KG1 (cell line): ENCODE measurements at regions not wholly inside any gene's neighbourhood (a gene's known extent, or its start where the extent isn't known, plus 50 kb on each side); places are given as distances from the start of the nearest gene placed in this dataset.
"Not testable (repeated sequence)": the region's sequence is repeated elsewhere in the genome, so short reads cannot be mapped to it uniquely, and the experiment has no call there.

Source experiments
- DNase-seq: peaks from one replicate; lab custom pipeline; 2025; lab: John Stamatoyannopoulos, UW

DNA sequence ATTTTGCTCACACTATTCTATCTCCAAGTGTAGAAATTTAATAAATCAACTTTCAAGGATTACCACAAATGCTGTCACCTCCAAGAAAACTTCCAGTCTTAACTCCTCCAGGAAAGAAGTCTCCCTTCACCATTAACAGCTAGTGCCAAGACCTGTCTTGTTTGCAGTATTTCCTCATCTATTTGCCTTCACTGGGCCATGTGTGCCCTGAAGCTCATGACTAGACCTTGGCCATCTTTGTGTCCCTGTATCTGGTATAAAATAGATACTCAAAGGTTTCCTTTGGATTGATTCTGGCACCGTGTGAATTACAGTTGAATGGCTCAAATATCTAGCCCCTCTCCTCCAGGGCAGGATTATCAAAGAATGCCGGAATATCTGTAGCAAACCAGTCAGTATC lies 346.7 kb upstream of the KLF4 start:
- DNase-seq: no peak

DNA sequence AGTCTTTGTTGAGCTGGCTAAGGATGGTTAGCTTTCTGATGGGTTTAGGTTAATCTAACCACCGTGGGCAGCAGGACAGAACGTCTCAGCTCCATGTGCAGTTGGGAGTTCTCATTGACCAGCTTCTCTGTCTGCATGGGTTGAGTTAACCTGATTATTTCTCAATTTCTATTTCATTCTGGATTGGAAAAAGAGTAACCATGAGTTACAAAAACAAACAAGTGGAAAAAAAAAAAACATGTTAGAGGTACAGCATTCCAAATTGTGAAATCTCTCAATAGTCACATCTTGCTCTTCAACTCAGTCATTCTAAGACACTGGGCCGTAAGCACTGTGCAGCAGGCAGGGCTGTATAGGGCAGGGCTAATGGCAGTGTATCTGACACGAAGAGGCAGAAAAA lies 343.7 kb upstream of the KLF4 start:
- DNase-seq: no peak

DNA sequence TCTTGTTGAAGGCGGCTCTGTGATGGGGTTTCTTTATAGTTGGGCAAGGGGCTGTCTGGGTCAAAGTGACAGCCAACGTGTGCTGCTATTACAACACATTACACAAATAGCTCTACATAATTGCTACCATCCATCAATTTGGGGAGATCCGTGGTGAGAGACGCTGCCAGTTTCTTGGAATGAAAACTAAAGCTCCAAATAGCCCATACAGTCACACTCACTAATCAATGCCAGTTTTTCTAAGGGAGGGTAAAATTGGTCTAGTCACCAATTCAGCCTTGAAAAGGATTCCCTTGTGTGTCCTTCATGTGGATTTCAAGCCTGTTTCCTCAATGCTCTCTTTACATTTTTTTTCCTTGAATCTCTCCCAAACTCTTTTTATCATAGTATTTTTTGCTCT lies 343.3 kb upstream of the KLF4 start:
- DNase-seq: no peak

DNA sequence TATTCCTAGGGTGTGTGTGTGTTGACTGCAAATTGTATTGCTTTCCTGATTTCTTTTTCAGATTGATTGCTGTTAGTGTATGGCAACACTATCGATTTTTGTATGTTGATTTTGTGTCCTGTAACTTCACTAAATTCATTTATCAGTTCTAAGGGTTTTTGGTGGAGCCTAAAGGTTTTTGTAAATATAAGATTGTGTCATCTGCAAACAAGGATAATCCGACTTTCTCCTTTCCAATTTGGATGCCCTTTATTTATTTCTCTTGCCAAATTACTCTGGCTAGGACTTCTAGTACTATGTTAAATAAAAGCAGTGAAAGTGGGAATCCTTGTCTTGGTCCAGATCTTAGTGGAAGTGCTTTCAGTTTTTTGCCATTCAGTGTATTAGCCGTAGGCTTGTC lies 340.9 kb upstream of the KLF4 start:
- no peak for DNase-seq

DNA sequence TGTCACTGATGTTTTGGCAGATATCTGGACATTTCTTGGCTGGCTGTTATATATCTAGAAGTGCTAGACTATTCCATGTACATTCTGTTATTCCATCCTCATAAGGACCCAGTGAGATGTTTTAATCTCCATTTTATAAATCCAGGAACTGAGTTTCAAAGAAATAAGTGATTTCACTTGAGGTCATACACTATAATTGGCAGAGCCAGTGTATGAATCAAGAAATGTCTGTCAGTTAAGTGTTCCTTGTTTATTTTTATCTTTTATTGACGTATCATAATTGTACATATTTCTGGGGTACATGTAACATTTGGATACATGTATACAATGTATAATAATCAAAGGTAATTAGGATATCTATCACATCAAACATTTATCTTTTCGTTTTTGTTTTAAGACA lies 338.3 kb upstream of the KLF4 start:
- DNase-seq: no peak

DNA sequence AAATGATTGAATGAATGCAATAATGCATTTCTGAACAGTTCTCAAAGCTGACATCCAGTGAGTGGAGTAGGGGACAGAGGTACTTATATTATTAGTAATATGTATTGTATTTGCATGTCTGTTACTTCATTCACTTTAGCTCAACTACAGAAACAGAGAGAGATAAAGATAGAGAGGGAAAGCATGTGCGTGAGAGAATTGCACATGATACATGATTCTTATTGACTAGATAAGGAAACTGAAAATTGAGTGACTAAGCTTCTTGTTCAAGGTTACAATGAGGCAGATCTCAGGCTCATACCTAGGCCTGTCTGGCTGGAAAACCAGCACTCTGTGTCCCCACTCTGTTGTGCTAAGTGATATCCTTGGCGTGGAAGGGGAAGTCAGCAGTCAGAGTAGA lies 337.7 kb upstream of the KLF4 start:
- no peak for DNase-seq

DNA sequence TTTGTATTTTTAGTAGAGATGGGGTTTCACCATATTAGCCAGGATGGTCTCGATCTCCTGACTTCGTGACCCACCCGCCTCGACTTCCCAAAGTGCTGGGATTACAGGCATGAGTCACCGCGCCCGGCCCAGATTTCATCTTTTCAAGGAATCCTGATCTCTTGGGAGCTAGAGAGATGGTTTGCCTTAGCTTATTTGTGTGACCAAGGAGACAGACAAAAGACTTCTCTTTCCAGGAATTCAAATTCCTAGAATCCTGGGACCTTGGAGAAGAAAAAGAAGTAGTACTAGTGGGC lies 337.1 kb upstream of the KLF4 start:
- not testable (repeated sequence) for DNase-seq

DNA sequence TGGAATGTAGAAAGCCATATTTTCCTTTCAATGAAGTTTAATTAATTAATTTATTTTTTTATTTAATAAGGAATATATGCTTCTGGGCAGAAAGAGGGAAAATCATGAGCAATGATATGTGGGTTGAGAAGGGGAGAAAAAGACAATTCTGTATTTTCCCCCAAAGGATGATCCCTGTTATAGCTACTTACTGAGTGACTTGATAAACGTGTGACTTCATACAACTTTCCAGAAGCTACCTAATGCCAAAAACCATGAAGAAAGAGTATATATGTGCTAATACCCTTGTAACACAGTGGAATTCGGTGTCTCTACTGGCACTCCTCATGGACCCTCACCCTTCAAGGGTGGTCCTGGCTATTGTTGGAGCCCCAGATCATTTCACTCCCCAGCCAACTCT lies 335.0 kb upstream of the KLF4 start:
- no peak for DNase-seq

DNA sequence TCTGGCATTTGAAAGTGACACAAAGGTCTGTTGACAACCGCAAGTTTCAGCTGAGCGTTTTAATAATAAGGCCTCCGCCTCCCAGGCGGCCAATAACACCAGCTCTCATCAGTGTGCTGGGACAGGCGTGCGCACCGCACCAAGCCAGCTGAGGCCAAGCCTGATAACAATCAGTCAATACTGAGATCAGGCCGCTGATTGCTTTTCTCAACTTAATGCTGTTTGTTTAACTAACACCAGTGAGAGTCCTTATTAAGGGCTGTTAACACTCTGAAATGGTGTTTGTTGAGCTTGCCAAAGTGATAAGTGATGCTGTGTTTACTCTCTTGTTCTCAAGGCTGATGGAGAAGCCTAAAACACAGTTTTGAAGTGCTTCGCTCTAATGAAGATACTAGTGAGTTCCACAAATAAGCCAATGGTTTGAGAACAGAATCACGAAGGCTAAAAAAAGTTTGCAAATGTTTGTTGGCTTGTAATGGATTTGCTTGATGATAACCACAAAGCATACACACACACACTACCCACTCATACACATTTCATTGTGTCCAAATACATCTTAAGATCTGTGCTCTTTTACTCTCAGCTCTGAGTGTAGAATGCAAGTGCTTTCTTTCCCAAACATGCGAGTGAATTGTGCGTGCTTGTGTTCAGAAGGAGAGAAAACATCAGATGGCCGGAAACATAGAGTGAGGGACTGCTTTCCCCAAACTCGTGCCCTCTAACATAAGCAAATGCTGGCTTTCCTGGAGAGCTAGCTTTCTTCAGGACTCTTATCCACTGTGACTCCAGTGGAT lies 330.4 kb upstream of the KLF4 start:
- DNase-seq: no peak

DNA sequence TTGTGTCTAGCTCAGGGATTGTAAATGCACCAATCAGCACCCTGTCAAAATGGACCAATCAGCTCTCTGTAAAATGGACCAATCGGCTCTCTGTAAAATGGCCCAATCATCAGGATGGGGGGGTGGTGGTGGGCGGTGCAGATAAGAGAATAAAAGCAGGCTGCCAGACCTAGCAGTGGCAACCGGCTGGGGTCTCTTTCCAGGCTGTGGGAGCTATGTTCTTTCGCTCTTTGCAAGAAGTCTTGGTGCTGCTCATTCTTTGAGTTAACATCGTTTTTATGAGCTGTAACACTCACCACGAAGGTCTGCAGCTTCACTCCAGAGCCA lies 328.9 kb upstream of the KLF4 start:
- not testable (repeated sequence) for DNase-seq

DNA sequence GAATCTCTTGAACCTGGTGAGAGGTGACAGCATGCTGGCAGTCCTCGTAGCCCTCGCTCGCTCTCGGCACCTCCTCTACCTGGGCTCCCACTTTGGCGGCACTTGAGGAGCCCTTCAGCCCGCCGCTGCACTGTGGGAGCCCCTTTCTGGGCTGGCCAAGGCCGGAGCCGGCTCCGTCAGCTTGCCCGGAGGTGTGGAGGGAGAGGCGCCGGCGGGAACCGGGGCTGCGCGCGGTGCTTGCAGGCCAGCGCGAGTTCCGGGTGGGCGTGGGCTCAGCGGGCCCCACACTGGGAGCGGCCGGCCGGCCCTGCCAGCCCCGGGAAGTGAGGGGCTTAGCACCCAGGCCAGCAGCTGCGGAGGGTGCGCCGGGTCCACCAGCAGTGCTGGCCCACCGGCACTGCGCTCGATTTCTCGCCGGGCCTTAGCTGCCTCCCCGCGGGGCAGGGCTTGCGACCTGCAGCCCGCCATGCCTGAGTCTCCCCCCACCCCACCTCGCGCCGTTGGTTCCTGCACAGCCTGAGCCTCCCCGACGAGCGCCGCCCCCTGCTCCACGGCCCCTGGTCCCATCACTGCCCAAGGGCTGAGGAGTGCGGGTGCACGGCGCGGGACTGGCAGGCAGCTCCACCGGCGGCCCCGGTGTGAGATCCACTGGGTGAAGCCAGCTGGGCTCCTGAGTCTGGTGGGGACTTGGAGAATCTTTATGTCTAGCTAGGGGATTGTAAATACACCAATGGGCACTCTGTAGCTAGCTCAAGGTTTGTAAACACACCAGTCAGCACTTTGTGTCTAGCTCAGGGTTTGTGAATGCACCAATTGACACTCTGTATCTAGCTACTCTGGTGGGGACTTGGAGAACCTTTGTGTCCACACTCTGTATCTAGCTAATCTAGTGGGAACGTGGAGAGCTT lies 328.3 kb upstream of the KLF4 start:
- DNase-seq: not testable (repeated sequence)

DNA sequence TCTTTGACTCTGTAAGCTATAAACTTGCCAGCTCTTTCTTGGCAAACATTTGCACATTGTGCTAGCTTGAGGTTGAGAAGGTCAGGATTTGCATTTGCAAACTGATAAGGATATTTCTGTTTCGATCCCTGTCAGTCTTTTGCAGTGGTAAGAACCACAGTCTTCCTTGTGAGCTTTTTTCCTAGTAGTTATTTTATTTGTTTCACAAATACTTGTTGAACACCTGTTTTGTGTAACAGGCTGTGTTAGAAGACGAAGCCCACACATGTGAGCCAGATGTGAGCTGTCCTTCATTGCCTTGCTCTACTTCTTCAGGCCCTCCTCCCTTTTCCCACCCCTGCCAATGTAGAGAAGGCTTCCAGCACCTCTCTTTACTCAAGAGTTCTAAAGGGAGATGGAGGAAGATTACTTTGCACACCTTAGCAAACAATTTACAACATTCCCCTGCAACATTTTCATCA lies 327.0 kb upstream of the KLF4 start:
- DNase-seq: no peak

DNA sequence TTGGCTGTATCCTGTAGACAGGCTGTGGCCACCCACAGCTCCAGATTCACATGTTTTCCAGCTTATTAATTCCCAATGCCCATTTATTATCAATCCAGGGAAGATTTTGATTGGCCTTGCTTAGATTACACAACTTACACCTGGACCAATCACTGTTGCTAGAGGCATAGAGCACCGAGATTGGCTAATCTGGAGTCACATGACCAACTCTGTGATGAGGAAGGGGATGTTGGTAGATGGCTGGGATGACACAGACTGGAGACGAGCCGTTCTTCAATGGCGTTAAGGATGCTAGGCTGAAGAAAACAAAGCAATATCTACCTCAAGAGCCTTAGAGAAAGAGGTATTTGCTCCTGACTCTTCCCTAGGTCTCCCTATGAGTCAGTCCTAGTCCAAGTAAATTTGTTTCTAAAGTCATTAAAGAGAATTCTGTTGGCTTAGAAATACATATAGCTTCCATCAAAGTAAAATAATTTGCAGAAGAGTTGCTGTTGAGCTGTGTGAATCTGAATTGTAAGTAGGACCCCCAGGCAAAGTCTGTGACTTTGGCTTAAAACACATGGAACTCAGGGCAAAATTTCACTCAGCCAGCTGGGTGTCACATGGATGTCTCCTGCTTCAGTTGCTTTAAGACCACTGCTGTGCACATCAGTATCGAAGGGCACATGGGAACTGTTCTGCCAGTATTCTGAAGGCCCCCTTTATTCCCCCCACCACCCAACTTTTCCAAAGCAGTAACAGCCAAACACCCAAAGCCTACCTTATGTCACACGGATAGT lies 326.4 kb upstream of the KLF4 start:
- no peak for DNase-seq

DNA sequence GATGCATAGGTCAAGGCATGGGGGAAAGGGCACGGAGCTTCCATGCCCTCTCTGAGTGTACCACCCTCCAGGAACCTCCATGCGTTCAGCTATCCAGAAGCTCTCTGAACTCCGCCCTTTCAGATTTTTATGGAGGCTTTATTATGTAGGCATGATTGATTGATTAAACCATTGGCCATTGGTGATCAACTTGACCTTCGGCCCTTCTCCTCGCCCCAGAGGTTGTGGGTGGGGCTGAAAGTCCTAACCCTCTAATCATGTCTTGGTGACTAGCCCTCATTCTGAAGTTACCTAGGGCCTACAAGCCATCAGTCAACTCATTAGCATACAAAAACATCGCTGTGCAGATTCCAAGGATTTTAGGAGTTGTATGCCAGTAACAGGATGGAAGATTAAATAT lies 323.7 kb upstream of the KLF4 start:
- no peak for DNase-seq

DNA sequence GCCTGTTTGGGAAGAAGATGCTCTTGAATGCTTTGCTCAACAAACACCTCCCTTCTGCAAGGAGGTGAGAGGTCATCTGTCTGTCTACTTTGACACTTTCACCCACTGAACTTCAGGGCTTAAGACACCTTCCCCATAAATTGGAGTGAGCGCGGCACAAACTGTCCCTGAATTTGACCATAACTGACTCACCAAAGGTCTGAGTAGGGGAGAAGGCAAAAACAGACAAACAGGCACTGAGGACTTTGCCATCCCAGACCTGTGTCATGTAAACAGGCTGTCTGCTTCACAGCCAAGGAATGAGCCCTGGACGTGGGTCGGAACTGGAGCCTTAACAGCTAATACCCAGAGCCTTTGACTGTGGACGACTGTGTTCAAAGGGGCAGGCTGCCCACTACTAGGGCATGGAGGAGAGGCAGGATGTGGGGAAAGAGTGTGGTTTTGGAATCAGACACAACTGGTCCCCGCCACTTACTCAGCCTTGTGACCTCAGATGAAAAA lies 320.9 kb upstream of the KLF4 start:
- no peak for DNase-seq

DNA sequence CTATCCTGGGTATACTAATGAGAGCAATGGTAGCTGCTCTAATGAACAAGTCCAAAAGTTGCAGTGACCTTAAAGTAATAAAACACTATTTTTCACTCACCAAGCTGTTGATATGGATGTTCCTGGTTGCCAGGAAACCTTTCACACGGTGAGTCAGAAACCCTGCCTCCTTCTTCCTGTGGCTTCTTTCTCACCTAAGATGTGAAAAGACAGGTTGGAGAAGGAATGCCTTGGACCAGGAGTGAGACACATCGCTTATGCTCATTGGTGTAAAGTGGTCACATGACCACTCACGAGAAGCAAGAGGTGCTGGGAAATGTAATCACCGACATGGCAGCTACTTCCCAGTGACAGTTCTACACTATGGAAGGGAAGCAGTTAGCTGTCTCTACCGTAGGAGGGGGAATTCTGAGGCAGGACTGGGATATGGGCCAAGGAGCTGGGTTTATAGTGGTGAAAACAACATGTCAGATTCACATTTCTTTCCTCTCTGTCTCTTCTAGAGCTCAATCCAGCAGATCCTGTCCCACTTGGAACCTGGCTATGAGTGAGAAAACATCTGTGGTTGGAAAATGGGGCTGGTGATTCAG lies 320.4 kb upstream of the KLF4 start:
- DNase-seq: no peak

DNA sequence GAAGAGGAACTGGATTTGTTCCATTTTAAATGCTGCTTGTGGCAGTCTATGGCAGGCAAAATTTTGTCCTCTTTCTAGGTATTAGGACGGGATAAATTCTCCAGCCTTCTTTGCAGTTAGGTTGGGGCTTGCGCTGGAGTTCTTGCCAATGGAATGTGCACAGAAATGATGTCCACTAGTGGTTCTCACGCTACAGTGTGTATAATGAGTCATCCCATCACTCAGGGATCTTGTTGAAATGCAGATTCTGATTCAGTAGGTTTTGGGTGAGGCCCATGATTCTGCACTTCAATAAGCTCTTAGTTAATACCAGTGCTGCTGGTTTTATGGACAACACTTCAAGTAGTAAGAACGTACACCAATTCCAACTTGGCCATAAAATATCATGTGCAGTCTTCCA lies 317.6 kb upstream of the KLF4 start:
- DNase-seq: no peak

DNA sequence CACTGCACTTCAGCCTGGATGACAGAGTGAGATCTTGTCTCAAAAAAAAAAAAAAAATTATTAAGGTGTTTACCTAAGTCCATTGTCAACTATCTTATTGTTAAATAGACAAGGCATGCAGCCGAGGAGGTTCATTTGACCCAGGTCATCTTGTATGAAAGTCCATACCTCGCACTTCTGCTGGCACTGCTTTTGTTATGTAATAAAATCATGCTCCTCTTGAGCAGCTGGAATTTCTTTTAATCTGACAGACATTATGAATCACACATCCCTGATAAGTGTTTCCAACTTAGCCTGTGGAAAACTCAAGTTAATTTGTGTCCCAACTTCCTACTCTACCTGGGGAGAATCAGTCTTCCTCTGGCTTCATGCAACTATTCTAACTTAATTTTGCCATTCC lies 315.6 kb upstream of the KLF4 start:
- no peak for DNase-seq

DNA sequence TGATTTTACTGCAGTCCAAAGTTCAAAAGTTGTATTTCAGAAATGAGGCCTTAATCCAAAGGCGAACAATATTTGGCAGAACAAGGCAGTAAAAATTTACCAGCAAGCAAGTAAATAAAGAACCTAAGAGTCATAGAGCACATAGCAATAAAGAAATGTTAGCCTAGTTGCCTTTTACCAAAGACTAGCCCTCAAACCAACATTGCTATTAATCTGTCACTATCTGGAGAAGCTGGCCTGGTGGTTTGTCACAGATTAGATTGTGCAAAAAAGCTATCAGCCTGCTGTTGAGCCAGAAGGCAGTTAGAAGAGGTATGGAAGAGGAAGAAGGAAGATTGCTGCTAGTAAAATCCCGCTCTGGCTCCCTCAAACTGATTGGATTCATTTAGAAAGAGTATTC lies 304.7 kb upstream of the KLF4 start:
- DNase-seq: no peak

DNA sequence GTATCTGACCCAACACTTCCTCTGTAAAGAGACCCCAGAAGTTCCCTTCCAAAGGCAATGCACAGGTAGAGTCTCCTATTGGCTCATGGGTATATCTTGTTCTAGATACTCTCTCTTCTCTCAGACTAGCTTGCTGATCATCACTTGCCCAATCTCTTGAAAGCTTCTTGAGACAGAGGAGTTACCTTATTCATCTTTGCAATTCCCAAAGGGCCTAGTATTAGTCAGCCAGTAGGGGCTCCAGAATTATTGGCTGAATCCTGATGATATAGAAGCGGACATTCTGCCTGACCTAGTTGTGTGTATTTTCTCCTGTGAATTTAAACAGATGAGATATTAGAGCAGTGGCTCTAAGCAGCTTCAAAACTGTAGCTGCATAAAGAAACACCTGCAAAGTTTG lies 304.0 kb upstream of the KLF4 start:
- DNase-seq: no peak

DNA sequence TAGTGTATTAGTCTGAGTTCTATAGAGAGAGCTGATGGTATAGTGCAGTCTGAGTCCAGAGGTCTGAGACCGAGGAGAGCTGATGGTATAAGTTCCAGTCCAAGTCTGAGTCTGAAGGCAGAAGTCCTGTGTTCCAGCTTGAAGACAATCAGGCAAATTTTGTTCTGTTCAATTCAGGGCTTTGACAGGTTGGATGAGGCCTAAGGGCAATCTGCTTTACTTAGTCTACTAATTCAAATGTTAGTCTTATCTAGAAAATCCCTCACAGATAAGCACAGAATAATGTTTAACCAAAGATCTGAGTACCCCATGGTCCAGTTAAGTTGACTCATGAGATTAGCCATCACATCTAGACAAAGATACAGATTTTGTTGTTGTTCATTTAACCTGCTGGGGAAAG lies 303.0 kb upstream of the KLF4 start:
- no peak for DNase-seq

DNA sequence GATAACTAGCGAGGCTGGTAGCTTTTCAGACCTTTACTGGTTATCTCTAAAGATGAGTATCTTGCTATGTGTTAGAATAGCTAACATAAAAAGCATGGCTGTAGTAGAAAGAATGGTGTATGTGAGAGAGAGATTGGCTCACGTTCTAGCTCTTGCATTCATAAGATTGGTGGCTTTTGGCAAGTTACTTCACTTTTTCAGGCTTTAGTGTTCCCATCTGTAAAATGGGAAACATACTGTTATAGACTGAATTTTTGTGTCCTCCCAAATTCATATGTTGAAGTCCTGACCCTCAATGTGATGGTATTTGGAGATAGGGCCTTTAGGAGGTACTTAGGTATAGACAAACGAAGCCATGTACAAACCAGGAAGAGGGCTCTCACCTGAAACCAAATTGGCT lies 302.4 kb upstream of the KLF4 start:
- DNase-seq: no peak
